ENCODE measurements at regions not wholly inside any gene's neighbourhood (a gene's known extent, or its start where the extent isn't known, plus 50 kb on each side); places are given as distances from the start of the nearest gene placed in this dataset.

DNA sequence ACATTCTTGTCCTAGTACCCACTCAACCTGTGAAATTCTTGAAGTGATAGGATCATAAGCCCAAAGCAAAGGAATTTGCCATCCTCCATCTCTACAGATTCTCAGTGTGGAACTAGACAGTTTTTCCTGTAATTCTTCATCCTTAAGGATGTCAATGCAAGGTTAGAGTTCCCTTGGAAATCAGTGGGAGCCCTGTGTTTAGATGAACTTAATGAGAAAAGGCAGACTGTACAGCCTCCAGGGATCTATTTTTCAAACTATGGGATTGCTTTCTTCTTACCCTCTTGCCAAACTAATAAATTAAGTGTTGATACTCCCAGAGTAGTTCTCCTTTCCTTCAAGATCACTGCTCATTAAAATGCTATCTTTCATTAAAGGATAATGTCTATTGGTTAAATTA, 78.1 kb upstream of the OLFM3 start:
- TF ChIP-seq, protein P1, sequence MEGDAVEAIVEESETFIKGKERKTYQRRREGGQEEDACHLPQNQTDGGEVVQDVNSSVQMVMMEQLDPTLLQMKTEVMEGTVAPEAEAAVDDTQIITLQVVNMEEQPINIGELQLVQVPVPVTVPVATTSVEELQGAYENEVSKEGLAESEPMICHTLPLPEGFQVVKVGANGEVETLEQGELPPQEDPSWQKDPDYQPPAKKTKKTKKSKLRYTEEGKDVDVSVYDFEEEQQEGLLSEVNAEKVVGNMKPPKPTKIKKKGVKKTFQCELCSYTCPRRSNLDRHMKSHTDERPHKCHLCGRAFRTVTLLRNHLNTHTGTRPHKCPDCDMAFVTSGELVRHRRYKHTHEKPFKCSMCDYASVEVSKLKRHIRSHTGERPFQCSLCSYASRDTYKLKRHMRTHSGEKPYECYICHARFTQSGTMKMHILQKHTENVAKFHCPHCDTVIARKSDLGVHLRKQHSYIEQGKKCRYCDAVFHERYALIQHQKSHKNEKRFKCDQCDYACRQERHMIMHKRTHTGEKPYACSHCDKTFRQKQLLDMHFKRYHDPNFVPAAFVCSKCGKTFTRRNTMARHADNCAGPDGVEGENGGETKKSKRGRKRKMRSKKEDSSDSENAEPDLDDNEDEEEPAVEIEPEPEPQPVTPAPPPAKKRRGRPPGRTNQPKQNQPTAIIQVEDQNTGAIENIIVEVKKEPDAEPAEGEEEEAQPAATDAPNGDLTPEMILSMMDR (conservative IDR thresholded peaks at IDR 0.05; ENCODE audit: low read depth) = no peak
- ChIA-PET CTCF (no interaction called here), POLR2A (ENCODE audit: low non-redundant PET) (no interaction called here)

DNA sequence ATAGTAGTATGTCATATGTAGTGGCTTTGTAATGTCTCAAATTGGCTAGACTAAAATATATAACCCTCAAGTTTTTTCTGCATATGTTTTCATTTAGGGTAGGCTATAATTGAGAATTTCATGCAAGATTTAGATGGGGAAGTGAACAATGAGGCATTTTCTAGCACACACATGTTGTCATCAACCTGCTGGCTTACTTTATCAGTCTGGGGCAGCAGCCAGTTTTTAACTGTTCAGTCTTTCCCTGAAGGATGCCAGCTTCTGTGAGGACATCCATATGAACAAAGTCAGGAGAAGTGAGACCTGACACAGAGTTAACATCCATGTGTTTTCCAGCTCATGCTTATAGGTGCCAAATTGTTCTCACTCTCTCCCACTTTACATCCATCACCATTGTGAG, 74.7 kb upstream of the OLFM3 start:
- H3K27ac ChIP-seq = no peak overlapping the region
- ChIA-PET CTCF (no interaction called here), POLR2A (ENCODE audit: low non-redundant PET) (no interaction called here)
- TF ChIP-seq, protein P1 (conservative IDR thresholded peaks at IDR 0.05; ENCODE audit: low read depth) = no peak
- no peak for DNase-seq (ENCODE audit: low spot score)

More for the DNA sequence above, 78.1 kb upstream of the OLFM3 start:
- DNase-seq (ENCODE audit: low spot score) = no peak
- no peak overlapping the region for H3K27ac ChIP-seq

DNA sequence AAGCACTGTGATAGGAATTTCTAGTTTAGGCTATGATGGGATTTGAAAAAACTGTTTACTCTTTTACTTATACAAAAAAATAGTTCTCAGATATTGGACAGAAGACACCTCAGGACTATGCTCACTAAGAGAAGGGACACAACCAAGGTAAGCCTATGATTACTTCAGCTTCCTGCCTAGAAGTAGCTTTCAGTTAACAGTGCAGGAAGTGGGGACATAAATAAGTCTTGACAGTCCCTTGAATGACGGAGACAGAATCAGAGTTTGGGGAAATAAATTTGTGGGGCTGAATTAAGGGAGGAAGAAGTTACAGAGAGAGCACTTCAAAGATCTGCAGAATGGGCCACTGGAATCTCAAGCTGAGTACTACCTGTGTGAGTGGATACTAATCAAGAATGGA, 53.8 kb upstream of the OLFM3 start:
- no peak for DNase-seq (ENCODE audit: low spot score)
- TF ChIP-seq, protein P1 (conservative IDR thresholded peaks at IDR 0.05; ENCODE audit: low read depth) = no peak
- ChIA-PET CTCF (interaction anchor here (0.7 kb wide), 1 partner anchor 1528 kb away, joined by 3 read pairs; no protein-coding TSS in a partner anchor), POLR2A (ENCODE audit: low non-redundant PET) (no interaction called here)
- H3K27ac ChIP-seq = no peak overlapping the region

DNA sequence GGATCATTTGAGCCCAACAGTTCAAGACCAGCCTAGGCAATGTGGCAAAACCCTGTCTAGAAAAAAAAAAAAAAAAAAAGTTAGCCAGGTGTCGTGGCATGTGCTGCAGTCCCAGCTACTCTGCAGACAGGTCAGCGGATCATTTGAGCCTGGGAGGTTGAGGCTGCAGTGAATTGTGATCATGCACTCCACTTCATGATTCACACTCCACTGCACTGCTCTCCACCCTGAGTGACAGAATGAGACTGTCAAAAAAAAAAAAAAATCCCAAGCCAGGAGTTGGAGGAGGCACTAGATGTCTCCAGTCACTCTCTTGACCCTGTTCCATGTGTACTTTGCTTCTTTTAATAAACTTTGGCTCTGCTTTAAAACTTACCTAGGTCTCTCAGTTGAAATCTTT, 51.0 kb upstream of the OLFM3 start:
- POLR2A ChIA-PET (ENCODE audit: low non-redundant PET) = no interaction called here
- TF ChIP-seq, protein P1 (conservative IDR thresholded peaks at IDR 0.05; ENCODE audit: low read depth) = no peak
- H3K27ac ChIP-seq = no peak overlapping the region
- CTCF ChIA-PET = no interaction called here
- DNase-seq (ENCODE audit: low spot score) = no peak

All from RWPE1 (cell line).